Effector memory CD4-positive, alpha-beta T cell (primary cell): ENCODE measurements at regions not wholly inside any gene's neighbourhood (a gene's known extent, or its start where the extent isn't known, plus 50 kb on each side); places are given as distances from the start of the nearest gene placed in this dataset.

Experiments used
- DNase-seq, 3 donors: peaks; one replicate each; pipeline ENCODE4 v3.0.0-alpha.2; 2020
- H3K27ac ChIP-seq: 2 replicates; pipeline ENCODE4 v1.7.0; 2013; ENCODE audit warnings: mild to moderate bottlenecking, low read length, moderate library complexity; ENCODE audit not compliant: insufficient read depth, poor library complexity, severe bottlenecking
- H3K27me3 ChIP-seq: replicated peaks from 2 replicates; pipeline ENCODE4 v1.7.0; 2013; ENCODE audit warnings: mild to moderate bottlenecking, low read length; ENCODE audit not compliant: insufficient read depth, control insufficient read depth, poor library complexity, severe bottlenecking
- H3K36me3 ChIP-seq: 2 replicates; pipeline ENCODE4 v1.7.0; 2013; ENCODE audit warnings: mild to moderate bottlenecking, low read length, moderate library complexity; ENCODE audit not compliant: control insufficient read depth, insufficient read depth
- H3K4me1 ChIP-seq: 2 replicates; pipeline ENCODE4 v1.7.0; 2013; ENCODE audit warnings: low read length, mild to moderate bottlenecking; ENCODE audit not compliant: control insufficient read depth, insufficient read depth, poor library complexity, severe bottlenecking
- H3K4me3 ChIP-seq: 2 replicates; pipeline ENCODE4 v1.7.0; 2013; ENCODE audit warnings: low read length, low read depth, mild to moderate bottlenecking; ENCODE audit not compliant: insufficient read depth, poor library complexity, severe bottlenecking
- H3K9me3 ChIP-seq: 2 replicates; pipeline ENCODE4 v1.7.0; 2013; ENCODE audit warnings: mild to moderate bottlenecking, low read length, moderate library complexity; ENCODE audit not compliant: control insufficient read depth

DNA sequence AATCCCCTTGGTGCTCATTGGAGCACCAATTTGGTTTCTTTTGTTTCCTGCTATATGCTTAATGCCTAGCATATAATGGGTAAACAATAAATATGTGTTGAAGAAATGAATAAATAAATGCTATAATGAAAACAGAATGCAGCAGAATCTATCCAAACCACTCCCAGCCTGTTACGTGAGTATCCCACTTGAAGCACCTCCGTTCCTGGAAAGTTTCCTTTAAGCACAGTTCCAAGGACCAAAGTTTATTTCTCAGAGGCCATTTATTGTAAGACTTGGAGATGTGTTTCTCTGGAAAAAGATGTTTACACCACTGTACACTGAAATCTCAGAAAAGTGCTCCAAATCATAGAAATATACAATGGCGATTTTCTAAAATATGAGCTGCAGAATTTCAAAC is 187.0 kb downstream of the SOX9 start:
- H3K4me1 ChIP-seq = no peaks in the 10 kb centered on the region
- DNase-seq = no peak
- H3K36me3 ChIP-seq = no peaks in the 10 kb centered on the region
- no peak overlapping the region for H3K4me3 ChIP-seq
- no peaks in the 10 kb centered on the region for H3K9me3 ChIP-seq
- no peaks in the 10 kb centered on the region for H3K27me3 ChIP-seq
- no peak overlapping the region for H3K27ac ChIP-seq

DNA sequence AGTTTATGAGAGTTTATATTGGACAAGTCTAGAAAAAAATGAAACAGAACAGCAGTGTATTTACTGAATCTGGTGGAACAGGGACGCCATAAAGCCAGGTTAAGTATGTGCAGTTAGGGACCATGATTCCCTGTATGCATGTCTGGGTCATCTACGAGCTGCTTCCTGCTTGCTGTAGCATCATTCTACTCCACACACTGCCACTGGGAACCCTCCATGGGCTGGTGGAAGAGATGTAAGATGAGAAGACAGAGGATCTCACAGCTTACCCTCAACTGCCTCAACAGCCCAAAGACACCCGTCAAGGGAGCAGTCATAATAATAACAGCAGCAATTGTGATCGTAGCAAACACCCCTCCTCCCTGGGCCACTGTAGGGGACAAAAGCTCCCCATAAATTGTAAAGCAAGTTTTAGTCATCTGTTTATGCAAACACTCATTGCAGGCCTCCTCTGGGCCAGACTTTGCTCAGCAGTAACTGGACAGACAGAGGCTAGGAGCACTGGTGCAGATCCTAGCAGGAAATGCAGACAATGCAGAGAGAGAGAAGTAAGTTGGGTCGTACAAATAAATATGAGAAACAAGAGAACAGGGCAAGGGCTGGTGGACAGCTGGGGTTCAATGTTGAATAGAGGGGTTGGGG is 188.0 kb downstream of the SOX9 start:
- Histone ChIP-seq H3K4me1 (no peaks in the 10 kb centered on the region), H3K27me3 (no peaks in the 10 kb centered on the region), H3K9me3 (no peaks in the 10 kb centered on the region), H3K27ac (no peak overlapping the region), H3K36me3 (no peaks in the 10 kb centered on the region), H3K4me3 (no peak overlapping the region)
- DNase-seq = no peak

DNA sequence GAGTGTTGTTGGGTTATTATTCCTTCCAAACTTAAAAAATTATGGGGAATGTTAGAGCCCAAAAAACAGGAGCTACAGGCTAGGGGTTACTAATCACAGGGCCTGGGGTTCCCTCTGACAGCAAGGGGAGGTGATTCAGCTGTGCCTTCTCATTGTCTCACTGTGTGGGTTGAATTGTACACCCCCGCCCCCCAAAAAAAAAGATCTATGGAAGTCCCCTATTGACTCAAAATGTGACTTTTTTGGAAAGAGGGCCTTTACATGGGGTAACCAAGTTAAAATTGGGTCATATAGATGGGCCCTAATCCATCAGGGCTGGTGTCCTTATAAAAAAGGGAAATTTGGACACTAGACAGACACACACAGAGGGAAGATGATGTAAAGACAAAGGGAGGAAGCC is 190.2 kb downstream of the SOX9 start:
- H3K4me3 ChIP-seq = no peak overlapping the region
- H3K27ac ChIP-seq = no peak overlapping the region
- no peaks in the 10 kb centered on the region for H3K9me3 ChIP-seq
- no peaks in the 10 kb centered on the region for H3K36me3 ChIP-seq
- no peaks in the 10 kb centered on the region for H3K4me1 ChIP-seq
- no peak for DNase-seq
- no peaks in the 10 kb centered on the region for H3K27me3 ChIP-seq

DNA sequence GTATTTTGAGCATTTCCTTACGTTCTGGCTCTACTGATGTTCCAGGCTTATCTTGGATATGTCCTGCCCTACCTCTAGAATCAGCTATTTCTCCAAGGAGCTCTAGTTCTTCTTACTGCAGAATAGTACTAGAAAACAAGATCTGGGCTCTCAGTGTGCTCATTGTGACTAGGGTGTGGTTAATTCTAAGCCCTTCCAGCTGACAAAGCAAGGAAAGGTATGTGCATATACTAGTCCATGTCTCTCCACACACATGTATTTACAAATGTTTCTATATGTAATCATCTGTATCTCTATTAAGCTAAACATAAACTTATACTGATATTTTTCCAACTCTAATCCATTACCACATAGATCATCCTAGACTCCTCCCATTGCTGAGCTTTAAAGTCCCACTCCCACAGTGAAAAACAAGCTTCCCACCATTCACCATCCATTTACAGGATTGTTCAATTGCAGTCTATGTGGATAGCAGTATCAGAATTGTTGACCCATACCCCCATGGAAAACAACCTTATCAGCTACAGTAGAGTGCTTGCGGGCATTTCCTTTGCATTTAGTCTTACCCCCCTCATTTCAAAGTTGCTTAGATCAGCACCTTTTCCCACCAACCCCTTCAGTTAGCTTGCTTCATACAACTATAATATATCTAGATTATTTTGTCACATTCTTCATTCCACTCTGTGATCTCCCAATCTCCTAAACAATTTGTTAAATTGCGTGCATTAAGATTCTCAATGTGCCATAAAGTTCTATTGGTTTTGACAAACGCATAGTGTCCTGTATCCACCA is 194.5 kb downstream of the SOX9 start:
- H3K27me3 ChIP-seq = no peaks in the 10 kb centered on the region
- DNase-seq = no peak
- H3K36me3 ChIP-seq = no peaks in the 10 kb centered on the region
- no peaks in the 10 kb centered on the region for H3K4me1 ChIP-seq
- no peaks in the 10 kb centered on the region for H3K9me3 ChIP-seq
- no peak overlapping the region for H3K4me3 ChIP-seq
- no peak overlapping the region for H3K27ac ChIP-seq

DNA sequence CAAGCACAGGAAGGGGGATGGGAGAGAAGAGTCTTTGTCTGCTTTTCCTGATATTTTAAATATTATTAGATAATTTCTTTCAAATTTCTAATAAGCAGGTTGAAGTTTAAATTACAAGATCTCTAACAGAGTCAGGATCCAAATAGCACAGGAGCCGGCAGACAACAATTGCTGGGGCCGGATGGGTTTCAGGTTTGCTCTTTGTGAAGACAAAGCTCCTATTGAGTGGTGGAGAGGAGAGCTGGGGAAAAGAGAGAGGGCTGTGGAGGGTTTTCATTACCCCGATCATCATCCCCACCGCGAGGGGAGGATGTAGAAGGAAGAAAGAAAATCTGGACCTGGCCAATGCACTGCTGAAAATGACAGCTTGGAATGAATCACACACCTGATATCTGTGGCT is 197.3 kb downstream of the SOX9 start:
- no peak for DNase-seq
- H3K4me1 ChIP-seq = no peaks in the 10 kb centered on the region
- H3K27ac ChIP-seq = no peak overlapping the region
- H3K4me3 ChIP-seq = no peak overlapping the region
- H3K27me3 ChIP-seq = no peaks in the 10 kb centered on the region
- no peaks in the 10 kb centered on the region for H3K36me3 ChIP-seq
- no peaks in the 10 kb centered on the region for H3K9me3 ChIP-seq

DNA sequence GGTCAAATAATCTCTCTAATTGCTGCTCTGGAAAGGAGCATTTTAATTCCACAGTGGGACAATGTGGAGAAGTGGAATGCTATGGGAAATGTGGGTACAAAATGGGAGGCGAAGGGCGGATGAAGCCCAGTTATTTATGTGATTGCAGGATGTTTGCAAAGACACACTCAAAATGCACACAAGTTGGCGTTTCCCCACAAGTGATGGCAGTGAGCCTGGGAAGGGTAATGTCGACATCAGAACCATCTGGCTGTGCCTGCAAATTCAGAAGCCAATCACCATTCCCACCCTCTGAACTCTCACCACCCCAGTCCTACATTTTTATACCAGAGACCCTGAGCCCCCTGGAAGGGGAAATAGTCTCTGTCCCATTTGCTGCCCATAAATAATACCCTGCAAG is 201.1 kb downstream of the SOX9 start:
- DNase-seq = no peak
- H3K4me3 ChIP-seq = no peak overlapping the region
- H3K27me3 ChIP-seq = no peaks in the 10 kb centered on the region
- H3K36me3 ChIP-seq = no peaks in the 10 kb centered on the region
- no peak overlapping the region for H3K27ac ChIP-seq
- H3K4me1 ChIP-seq = no peaks in the 10 kb centered on the region
- H3K9me3 ChIP-seq = no peaks in the 10 kb centered on the region

DNA sequence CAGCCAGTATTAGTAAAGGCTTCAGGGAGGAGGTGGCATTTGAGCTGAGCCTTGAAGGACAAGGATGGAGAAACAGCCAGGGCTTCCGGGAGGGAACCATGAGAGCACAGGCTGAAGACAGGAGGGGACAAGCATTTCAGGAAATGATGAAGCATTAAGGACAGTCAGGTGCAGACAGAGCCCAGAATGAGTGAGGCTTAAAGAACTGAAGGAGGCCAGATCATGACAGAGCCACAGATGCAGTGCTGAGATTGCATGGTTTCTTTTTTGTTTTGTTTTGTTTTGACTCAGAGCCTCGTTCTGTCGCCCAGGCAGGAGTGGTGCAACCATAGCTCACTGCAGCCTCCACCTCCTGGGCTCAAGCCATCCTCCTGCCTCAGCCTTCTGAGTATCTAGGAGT is 211.5 kb downstream of the SOX9 start:
- Histone ChIP-seq H3K4me3 (no peak overlapping the region), H3K4me1 (no peaks in the 10 kb centered on the region), H3K9me3 (no peaks in the 10 kb centered on the region), H3K27me3 (no peaks in the 10 kb centered on the region), H3K27ac (no peak overlapping the region), H3K36me3 (no peaks in the 10 kb centered on the region)
- DNase-seq = no peak

DNA sequence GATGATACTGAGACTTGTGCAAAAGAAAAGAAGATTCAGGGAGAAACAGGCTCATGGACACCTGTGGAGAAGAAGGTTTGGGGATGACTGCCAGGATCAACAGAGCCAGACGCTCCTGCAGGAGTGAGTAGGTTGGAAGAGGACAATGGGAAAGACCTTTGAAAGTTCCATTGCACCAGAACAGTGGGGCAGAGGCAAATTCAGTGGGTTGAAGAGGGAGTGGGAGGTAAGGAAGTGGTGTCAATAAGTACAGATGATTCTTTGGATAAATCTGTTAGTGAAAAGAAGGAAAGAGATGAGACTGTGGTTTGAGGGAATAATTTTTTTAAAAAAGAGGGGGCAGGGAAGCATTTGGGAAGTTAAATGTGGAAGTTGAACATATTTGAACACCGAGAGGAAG is 212.8 kb downstream of the SOX9 start:
- Histone ChIP-seq H3K27me3 (no peaks in the 10 kb centered on the region), H3K27ac (no peak overlapping the region), H3K9me3 (no peaks in the 10 kb centered on the region), H3K4me3 (no peak overlapping the region), H3K36me3 (no peaks in the 10 kb centered on the region), H3K4me1 (no peaks in the 10 kb centered on the region)
- DNase-seq = no peak

DNA sequence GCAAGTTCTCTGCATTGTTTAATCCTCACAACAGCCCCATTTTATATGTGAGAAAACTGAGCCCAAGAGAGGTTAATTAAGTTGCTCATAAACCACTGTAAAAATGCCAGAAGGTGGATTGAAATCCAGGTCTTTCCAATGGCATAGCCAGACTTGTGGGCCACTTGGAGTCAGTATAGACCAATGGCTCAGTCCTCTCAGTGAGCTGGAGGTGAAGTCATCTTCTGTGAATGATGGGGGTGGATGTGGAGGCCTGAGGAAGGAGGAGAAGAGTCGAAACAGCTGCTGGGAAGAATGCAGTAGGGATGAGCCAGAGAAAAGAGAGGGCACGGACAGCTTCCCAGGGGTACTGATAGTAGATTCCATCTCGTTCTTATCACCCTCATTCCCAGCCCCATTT is 213.4 kb downstream of the SOX9 start:
- Histone ChIP-seq H3K36me3 (no peaks in the 10 kb centered on the region), H3K4me3 (no peak overlapping the region), H3K9me3 (no peaks in the 10 kb centered on the region), H3K27me3 (no peaks in the 10 kb centered on the region), H3K27ac (no peak overlapping the region), H3K4me1 (no peaks in the 10 kb centered on the region)
- no peak for DNase-seq

DNA sequence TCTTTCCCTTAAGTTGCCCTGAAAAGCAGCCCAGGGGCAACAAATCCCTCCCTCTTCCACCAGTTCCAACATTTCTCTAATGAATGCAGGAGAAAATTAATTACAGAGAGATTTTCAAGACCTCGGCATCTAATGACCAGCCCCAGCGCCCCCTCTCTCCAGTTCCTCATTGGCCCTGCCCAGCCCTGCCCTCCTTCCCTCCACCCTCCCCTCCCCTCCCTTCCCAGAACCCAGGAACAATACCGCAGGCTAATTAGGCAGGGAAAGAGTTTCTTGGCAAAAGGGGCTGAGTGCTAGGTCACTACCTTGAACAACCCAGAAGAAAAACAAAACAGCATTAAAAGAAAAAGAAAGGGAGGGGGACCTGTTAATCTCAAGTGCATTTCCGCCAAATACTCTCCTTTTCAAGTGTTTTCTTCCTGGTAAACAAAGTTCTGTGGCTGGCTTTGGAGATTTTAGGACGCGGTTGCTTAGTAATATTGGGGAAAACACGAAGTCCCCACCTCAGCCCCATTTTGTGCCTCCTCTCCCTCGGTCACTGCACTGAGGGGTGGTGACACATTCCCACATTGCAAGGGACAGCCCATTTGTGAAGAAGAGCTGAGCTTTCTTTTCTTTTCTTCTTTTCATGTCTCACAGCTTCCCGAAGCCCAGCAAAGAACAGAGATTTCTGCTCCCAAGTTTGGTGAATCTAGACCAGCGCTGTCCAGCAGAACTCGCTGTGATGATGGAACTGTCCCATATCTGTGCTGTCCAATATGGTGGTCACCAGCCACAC is 215.4 kb downstream of the SOX9 start:
- no peak overlapping the region for H3K27ac ChIP-seq
- no peaks in the 10 kb centered on the region for H3K9me3 ChIP-seq
- no peaks in the 10 kb centered on the region for H3K36me3 ChIP-seq
- no peaks in the 10 kb centered on the region for H3K27me3 ChIP-seq
- no peak for DNase-seq
- H3K4me3 ChIP-seq = no peak overlapping the region
- H3K4me1 ChIP-seq = no peaks in the 10 kb centered on the region
